ENCODE measurements at regions not wholly inside any gene's neighbourhood (a gene's known extent, or its start where the extent isn't known, plus 50 kb on each side); places are given as distances from the start of the nearest gene placed in this dataset.

DNA sequence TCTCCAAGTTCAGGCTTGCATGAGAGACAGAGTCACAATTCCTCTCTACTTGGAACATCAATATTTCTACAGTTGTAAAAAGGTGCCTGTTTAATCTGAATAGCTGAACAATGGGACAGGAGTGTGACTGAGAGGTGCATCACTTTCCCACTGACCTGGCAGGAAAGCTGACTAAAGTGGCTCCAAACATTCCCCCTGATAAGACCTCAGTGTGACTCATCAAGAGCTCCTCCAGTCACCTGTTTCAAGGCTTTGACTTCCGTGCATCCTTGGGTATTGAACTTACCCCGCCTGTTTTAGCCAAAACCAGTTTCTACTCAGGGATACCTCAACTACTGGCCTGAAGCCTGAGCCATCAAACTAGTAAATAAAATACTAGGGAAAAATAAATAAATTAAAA lies 453.9 kb upstream of the DDX18 start:
- Histone ChIP-seq H3K4me3 (replicated peaks in 1 of 2; ENCODE audit: low read depth in 1 of 2, low read length in 2 of 2) (no peak overlapping the region), H3K27ac (ENCODE audit: low read depth, low read length) (no peak overlapping the region), H2AFZ (ENCODE audit: low read depth, low read length, poor library complexity, severe bottlenecking) (no peak overlapping the region), H3K4me2 (ENCODE audit: low read length) (no peak overlapping the region), H3K4me1 (ENCODE audit: control insufficient read depth in 1 of 2, insufficient read depth in 2 of 2, low read length in 2 of 2) (no peaks in the 10 kb centered on the region), H3K9ac (ENCODE audit: low read length) (no peak overlapping the region), H3K36me3 (ENCODE audit: control insufficient read depth in 1 of 2, insufficient read depth in 2 of 2, low read length in 2 of 2) (no peaks in the 10 kb centered on the region), H3K27me3 (ENCODE audit: insufficient read depth, low read length) (no peaks in the 10 kb centered on the region), H3K9me3 (ENCODE audit: control insufficient read depth in 1 of 2, insufficient read depth in 1 of 2, low read depth in 1 of 2, low read length in 2 of 2) (peaks cover 0 to 22% of the 10 kb centered on the region in 2 experiments; a peak in 2 of 4 replicates), H4K20me1 (ENCODE audit: insufficient read depth) (no peaks in the 10 kb centered on the region), H3K79me2 (ENCODE audit: insufficient read depth, low read length) (no peaks in the 10 kb centered on the region), H3K9me2 (ENCODE audit: insufficient read depth) (no peaks in the 10 kb centered on the region)
- BruUV-seq (replicated peaks) = no TSS peak
- TF ChIP-seq, protein P1, sequence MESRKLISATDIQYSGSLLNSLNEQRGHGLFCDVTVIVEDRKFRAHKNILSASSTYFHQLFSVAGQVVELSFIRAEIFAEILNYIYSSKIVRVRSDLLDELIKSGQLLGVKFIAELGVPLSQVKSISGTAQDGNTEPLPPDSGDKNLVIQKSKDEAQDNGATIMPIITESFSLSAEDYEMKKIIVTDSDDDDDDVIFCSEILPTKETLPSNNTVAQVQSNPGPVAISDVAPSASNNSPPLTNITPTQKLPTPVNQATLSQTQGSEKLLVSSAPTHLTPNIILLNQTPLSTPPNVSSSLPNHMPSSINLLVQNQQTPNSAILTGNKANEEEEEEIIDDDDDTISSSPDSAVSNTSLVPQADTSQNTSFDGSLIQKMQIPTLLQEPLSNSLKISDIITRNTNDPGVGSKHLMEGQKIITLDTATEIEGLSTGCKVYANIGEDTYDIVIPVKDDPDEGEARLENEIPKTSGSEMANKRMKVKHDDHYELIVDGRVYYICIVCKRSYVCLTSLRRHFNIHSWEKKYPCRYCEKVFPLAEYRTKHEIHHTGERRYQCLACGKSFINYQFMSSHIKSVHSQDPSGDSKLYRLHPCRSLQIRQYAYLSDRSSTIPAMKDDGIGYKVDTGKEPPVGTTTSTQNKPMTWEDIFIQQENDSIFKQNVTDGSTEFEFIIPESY (IDR thresholded peaks at IDR 0.05; ENCODE audit: extremely low read depth, insufficient replicate concordance, low read length) = no peak
- TF ChIP-seq CBX3 (IDR thresholded peaks at IDR 0.05; ENCODE audit: low read depth) (no peak), JUND (IDR thresholded peaks at IDR 0.05) (no peak), SP1 (IDR thresholded peaks at IDR 0.05; ENCODE audit: low read depth) (no peak), ELF1 (IDR thresholded peaks at IDR 0.05; ENCODE audit: borderline replicate concordance, low read depth) (no peak), ZNF274 (IDR thresholded peaks at IDR 0.05; ENCODE audit: low read depth, low read length) (no peak), CEBPB (IDR thresholded peaks at IDR 0.05; ENCODE audit: low read depth) (no peak), SRF (IDR thresholded peaks at IDR 0.05; ENCODE audit: low read depth) (no peak), FOSL1 (IDR thresholded peaks at IDR 0.05; ENCODE audit: low read depth) (no peak), RAD21 (IDR thresholded peaks at IDR 0.05; ENCODE audit: low read depth) (no peak), SIN3A (IDR thresholded peaks at IDR 0.05; ENCODE audit: low read depth) (no peak), POLR2A (IDR thresholded peaks at IDR 0.05; ENCODE audit: borderline replicate concordance, extremely low read depth, insufficient read depth, insufficient read length) (no peak), YY1 (IDR thresholded peaks at IDR 0.05; ENCODE audit: extremely low read depth, insufficient replicate concordance, low read depth, low read length) (no peak), EZH2 (IDR thresholded peaks at IDR 0.05) (no peak), ZFX (IDR thresholded peaks at IDR 0.05) (no peak), ATF3 (IDR thresholded peaks at IDR 0.05) (no peak), POLR2AphosphoS5 (IDR thresholded peaks at IDR 0.05; ENCODE audit: low read depth, low read length) (no peak)
- TF ChIP-seq, protein P2, sequence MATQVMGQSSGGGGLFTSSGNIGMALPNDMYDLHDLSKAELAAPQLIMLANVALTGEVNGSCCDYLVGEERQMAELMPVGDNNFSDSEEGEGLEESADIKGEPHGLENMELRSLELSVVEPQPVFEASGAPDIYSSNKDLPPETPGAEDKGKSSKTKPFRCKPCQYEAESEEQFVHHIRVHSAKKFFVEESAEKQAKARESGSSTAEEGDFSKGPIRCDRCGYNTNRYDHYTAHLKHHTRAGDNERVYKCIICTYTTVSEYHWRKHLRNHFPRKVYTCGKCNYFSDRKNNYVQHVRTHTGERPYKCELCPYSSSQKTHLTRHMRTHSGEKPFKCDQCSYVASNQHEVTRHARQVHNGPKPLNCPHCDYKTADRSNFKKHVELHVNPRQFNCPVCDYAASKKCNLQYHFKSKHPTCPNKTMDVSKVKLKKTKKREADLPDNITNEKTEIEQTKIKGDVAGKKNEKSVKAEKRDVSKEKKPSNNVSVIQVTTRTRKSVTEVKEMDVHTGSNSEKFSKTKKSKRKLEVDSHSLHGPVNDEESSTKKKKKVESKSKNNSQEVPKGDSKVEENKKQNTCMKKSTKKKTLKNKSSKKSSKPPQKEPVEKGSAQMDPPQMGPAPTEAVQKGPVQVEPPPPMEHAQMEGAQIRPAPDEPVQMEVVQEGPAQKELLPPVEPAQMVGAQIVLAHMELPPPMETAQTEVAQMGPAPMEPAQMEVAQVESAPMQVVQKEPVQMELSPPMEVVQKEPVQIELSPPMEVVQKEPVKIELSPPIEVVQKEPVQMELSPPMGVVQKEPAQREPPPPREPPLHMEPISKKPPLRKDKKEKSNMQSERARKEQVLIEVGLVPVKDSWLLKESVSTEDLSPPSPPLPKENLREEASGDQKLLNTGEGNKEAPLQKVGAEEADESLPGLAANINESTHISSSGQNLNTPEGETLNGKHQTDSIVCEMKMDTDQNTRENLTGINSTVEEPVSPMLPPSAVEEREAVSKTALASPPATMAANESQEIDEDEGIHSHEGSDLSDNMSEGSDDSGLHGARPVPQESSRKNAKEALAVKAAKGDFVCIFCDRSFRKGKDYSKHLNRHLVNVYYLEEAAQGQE (IDR thresholded peaks at IDR 0.05; ENCODE audit: low read depth) = no peak
- TF ChIP-seq, protein P3, sequence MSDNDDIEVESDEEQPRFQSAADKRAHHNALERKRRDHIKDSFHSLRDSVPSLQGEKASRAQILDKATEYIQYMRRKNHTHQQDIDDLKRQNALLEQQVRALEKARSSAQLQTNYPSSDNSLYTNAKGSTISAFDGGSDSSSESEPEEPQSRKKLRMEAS (IDR thresholded peaks at IDR 0.05) = no peak
- POLR2A ChIA-PET = no interaction called here
- DNase-seq (ENCODE audit: low read depth, low spot score) (no peak), ATAC-seq (no peak)
- intact Hi-C loops (cut with micrococcal nuclease) = no loop called here
- RAD21 ChIA-PET (ENCODE audit: low non-redundant PET in 1 of 2, low total read pairs in 2 of 2, uncharacterized antibody in 2 of 2, unreplicated experiment in 2 of 2) = no interaction called here
- CTCF ChIA-PET = no interaction called here
